ENCODE measurements at regions not wholly inside any gene's neighbourhood (a gene's known extent, or its start where the extent isn't known, plus 50 kb on each side); places are given as distances from the start of the nearest gene placed in this dataset.

- no peak overlapping the region for H3K9ac ChIP-seq (ENCODE audit: insufficient read length, low read depth)
- no peaks in the 10 kb centered on the region for H3K9me3 ChIP-seq (ENCODE audit: insufficient read depth, low read length)
- no peak overlapping the region for H3K4me3 ChIP-seq (ENCODE audit: insufficient read length, low read depth)
- H3K36me3 ChIP-seq (ENCODE audit: insufficient read depth, insufficient read length, low read length): no peaks in the 10 kb centered on the region
- no peaks in the 10 kb centered on the region for H3K27me3 ChIP-seq (ENCODE audit: insufficient read depth, insufficient read length)
- TF ChIP-seq SUZ12 (IDR thresholded peaks at IDR 0.05; ENCODE audit: extremely low read depth, insufficient read depth, insufficient read length): no peak
- TF ChIP-seq YY1 (IDR thresholded peaks at IDR 0.05; ENCODE audit: insufficient read depth, insufficient read length): no peak
- TF ChIP-seq ZNF274 (IDR thresholded peaks at IDR 0.05; ENCODE audit: low read depth, low read length): no peak
- DNase-seq (ENCODE audit: low read depth, low spot score): no peak
- H3K4me1 ChIP-seq (ENCODE audit: insufficient read depth, insufficient read length): peaks cover 6% of the 10 kb centered on the region
Measured at GRCh38 chr7:25989140-25989705, 162.8 kb upstream of the NFE2L3 start.

GRCh38 chr7:25994433-25994994 lies 157.5 kb upstream of the NFE2L3 start:
- no peaks in the 10 kb centered on the region for H3K36me3 ChIP-seq (ENCODE audit: insufficient read depth, insufficient read length, low read length)
- no peaks in the 10 kb centered on the region for H3K4me1 ChIP-seq (ENCODE audit: insufficient read depth, insufficient read length)
- H3K27me3 ChIP-seq (ENCODE audit: insufficient read depth, insufficient read length): no peaks in the 10 kb centered on the region
- no peaks in the 10 kb centered on the region for H3K9me3 ChIP-seq (ENCODE audit: insufficient read depth, low read length)
- no peak overlapping the region for H3K9ac ChIP-seq (ENCODE audit: insufficient read length, low read depth)
- no peak for DNase-seq (ENCODE audit: low read depth, low spot score)
- H3K4me3 ChIP-seq (ENCODE audit: insufficient read length, low read depth): no peak overlapping the region
- TF ChIP-seq SUZ12 (IDR thresholded peaks at IDR 0.05; ENCODE audit: extremely low read depth, insufficient read depth, insufficient read length) (no peak), YY1 (IDR thresholded peaks at IDR 0.05; ENCODE audit: insufficient read depth, insufficient read length) (no peak), ZNF274 (IDR thresholded peaks at IDR 0.05; ENCODE audit: low read depth, low read length) (no peak)

- DNase-seq (ENCODE audit: low read depth, low spot score): no peak
- Histone ChIP-seq H3K27me3 (ENCODE audit: insufficient read depth, insufficient read length) (no peaks in the 10 kb centered on the region), H3K36me3 (ENCODE audit: insufficient read depth, insufficient read length, low read length) (no peaks in the 10 kb centered on the region), H3K9ac (ENCODE audit: insufficient read length, low read depth) (no peak overlapping the region), H3K4me3 (ENCODE audit: insufficient read length, low read depth) (no peak overlapping the region), H3K9me3 (ENCODE audit: insufficient read depth, low read length) (no peaks in the 10 kb centered on the region), H3K4me1 (ENCODE audit: insufficient read depth, insufficient read length) (no peaks in the 10 kb centered on the region)
- TF ChIP-seq YY1 (IDR thresholded peaks at IDR 0.05; ENCODE audit: insufficient read depth, insufficient read length) (no peak), SUZ12 (IDR thresholded peaks at IDR 0.05; ENCODE audit: extremely low read depth, insufficient read depth, insufficient read length) (no peak), ZNF274 (IDR thresholded peaks at IDR 0.05; ENCODE audit: low read depth, low read length) (no peak)
Measured at GRCh38 chr7:25995216-25995615, 156.8 kb upstream of the NFE2L3 start.

GRCh38 chr7:25996006-25996408 lies 156.0 kb upstream of the NFE2L3 start:
- Histone ChIP-seq H3K9me3 (ENCODE audit: insufficient read depth, low read length) (no peaks in the 10 kb centered on the region), H3K36me3 (ENCODE audit: insufficient read depth, insufficient read length, low read length) (no peaks in the 10 kb centered on the region), H3K4me1 (ENCODE audit: insufficient read depth, insufficient read length) (no peaks in the 10 kb centered on the region), H3K4me3 (ENCODE audit: insufficient read length, low read depth) (no peak overlapping the region), H3K9ac (ENCODE audit: insufficient read length, low read depth) (no peak overlapping the region), H3K27me3 (ENCODE audit: insufficient read depth, insufficient read length) (no peaks in the 10 kb centered on the region)
- DNase-seq (ENCODE audit: low read depth, low spot score): no peak
- TF ChIP-seq ZNF274 (IDR thresholded peaks at IDR 0.05; ENCODE audit: low read depth, low read length) (no peak), YY1 (IDR thresholded peaks at IDR 0.05; ENCODE audit: insufficient read depth, insufficient read length) (no peak), SUZ12 (IDR thresholded peaks at IDR 0.05; ENCODE audit: extremely low read depth, insufficient read depth, insufficient read length) (no peak)

GRCh38 chr7:25998499-25998898 lies 153.5 kb upstream of the NFE2L3 start:
- no peak for DNase-seq (ENCODE audit: low read depth, low spot score)
- Histone ChIP-seq H3K4me3 (ENCODE audit: insufficient read length, low read depth) (no peak overlapping the region), H3K27me3 (ENCODE audit: insufficient read depth, insufficient read length) (no peaks in the 10 kb centered on the region), H3K9me3 (ENCODE audit: insufficient read depth, low read length) (no peaks in the 10 kb centered on the region), H3K4me1 (ENCODE audit: insufficient read depth, insufficient read length) (no peaks in the 10 kb centered on the region), H3K36me3 (ENCODE audit: insufficient read depth, insufficient read length, low read length) (no peaks in the 10 kb centered on the region), H3K9ac (ENCODE audit: insufficient read length, low read depth) (no peak overlapping the region)
- TF ChIP-seq YY1 (IDR thresholded peaks at IDR 0.05; ENCODE audit: insufficient read depth, insufficient read length) (no peak), ZNF274 (IDR thresholded peaks at IDR 0.05; ENCODE audit: low read depth, low read length) (no peak), SUZ12 (IDR thresholded peaks at IDR 0.05; ENCODE audit: extremely low read depth, insufficient read depth, insufficient read length) (no peak)

- Histone ChIP-seq H3K4me3 (ENCODE audit: insufficient read length, low read depth) (no peak overlapping the region), H3K36me3 (ENCODE audit: insufficient read depth, insufficient read length, low read length) (no peaks in the 10 kb centered on the region), H3K9ac (ENCODE audit: insufficient read length, low read depth) (no peak overlapping the region), H3K4me1 (ENCODE audit: insufficient read depth, insufficient read length) (no peaks in the 10 kb centered on the region), H3K27me3 (ENCODE audit: insufficient read depth, insufficient read length) (no peaks in the 10 kb centered on the region), H3K9me3 (ENCODE audit: insufficient read depth, low read length) (no peaks in the 10 kb centered on the region)
- DNase-seq (ENCODE audit: low read depth, low spot score): no peak
- TF ChIP-seq YY1 (IDR thresholded peaks at IDR 0.05; ENCODE audit: insufficient read depth, insufficient read length) (no peak), ZNF274 (IDR thresholded peaks at IDR 0.05; ENCODE audit: low read depth, low read length) (no peak), SUZ12 (IDR thresholded peaks at IDR 0.05; ENCODE audit: extremely low read depth, insufficient read depth, insufficient read length) (no peak)
Measured at GRCh38 chr7:26000841-26001240, 151.2 kb upstream of the NFE2L3 start.

- Histone ChIP-seq H3K27me3 (ENCODE audit: insufficient read depth, insufficient read length) (no peaks in the 10 kb centered on the region), H3K9me3 (ENCODE audit: insufficient read depth, low read length) (no peaks in the 10 kb centered on the region), H3K9ac (ENCODE audit: insufficient read length, low read depth) (no peak overlapping the region), H3K36me3 (ENCODE audit: insufficient read depth, insufficient read length, low read length) (no peaks in the 10 kb centered on the region), H3K4me1 (ENCODE audit: insufficient read depth, insufficient read length) (no peaks in the 10 kb centered on the region), H3K4me3 (ENCODE audit: insufficient read length, low read depth) (no peak overlapping the region)
- no peak for DNase-seq (ENCODE audit: low read depth, low spot score)
- no peak for TF ChIP-seq SUZ12 (IDR thresholded peaks at IDR 0.05; ENCODE audit: extremely low read depth, insufficient read depth, insufficient read length)
- TF ChIP-seq YY1 (IDR thresholded peaks at IDR 0.05; ENCODE audit: insufficient read depth, insufficient read length): no peak
- no peak for TF ChIP-seq ZNF274 (IDR thresholded peaks at IDR 0.05; ENCODE audit: low read depth, low read length)
Measured at GRCh38 chr7:26001662-26002244, 150.2 kb upstream of the NFE2L3 start.

All from NT2/D1 (cell line).